ENCODE measurements at regions not wholly inside any gene's neighbourhood (a gene's known extent, or its start where the extent isn't known, plus 50 kb on each side); places are given as distances from the start of the nearest gene placed in this dataset.
A peak's percentile ranks its signal among the peaks of the same experiment; 100 is the strongest.

DNA sequence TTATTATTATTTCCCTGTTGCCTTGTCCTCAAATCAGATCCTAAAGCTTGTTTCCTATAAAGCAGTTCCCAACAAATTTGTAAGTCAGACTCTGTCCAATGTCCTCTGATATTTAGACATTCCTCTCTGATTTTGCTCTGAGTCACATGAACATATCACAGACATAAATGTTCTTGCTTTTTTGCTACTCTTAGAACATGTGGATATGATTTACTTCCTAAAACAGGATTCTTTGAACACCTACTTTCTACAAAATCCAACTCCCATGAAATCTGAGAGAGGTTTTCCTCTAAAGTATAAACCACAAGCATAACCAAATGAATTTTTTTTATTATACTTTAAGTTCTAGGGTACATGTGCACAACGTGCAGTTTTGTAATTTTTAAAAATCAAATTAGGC is 181.3 kb upstream of the SLC38A2 start (continued):
- no peak for TF ChIP-seq PBX3 (IDR thresholded peaks at IDR 0.05)

DNA sequence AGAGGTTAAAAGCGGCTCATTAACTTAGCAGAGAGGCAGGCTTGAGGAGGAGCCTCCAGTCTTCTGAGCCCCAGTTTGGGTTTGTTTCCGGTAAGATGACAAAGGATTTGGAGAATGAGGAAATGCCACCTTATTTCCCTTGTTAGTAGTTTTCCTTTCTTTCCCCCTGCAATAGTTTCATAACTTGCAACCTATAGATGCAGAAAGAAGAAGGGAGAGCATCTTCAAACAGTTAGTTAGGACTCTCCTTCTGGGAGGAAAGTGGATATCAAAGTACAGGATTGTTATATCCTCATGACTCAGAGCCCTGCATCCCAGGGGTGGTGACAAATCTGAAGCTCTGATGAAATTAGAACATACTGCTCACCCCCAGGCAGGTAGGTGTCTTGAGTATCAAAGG is 180.7 kb upstream of the SLC38A2 start:
- 58% methylated on average over 2 of the region's 2 CpGs for WGBS (ENCODE audit: missing lambda C conversion rate)
- Histone ChIP-seq H3K4me3 (no peak overlapping the region), H3K4me1 (peaks cover 74% of the 10 kb centered on the region), H3K9me3 (peaks cover 6% of the 10 kb centered on the region; the same call in 1 of the 3 replicates), H3K4me2 (peak overlapping the region; percentile 46), H3K27ac (peak overlapping the region; percentile 74 to 77)
- CTCF ChIA-PET, result interaction anchor here (0.6 kb wide), 1 partner anchor 56 kb away, joined by 3 read pairs; no protein-coding TSS in a partner anchor
- POLR2A ChIA-PET, result interaction anchor here (0.9 to 1.0 kb wide), 2 partner anchors 29 to 182 kb away, joined by 3 to 4 read pairs; no protein-coding TSS in a partner anchor
- FAIRE-seq (no peak), DNase-seq (ENCODE audit: low read depth in 1 of 2, low spot score in 1 of 2) (peak; percentile 52 to 75), ATAC-seq (peak; percentile 77 to 78; a peak in 5 of 6 replicates)
- TF ChIP-seq JUNB (IDR thresholded peaks at IDR 0.05), result peak; percentile 62
- no peak for TF ChIP-seq MYC (IDR thresholded peaks at IDR 0.05; ENCODE audit: borderline replicate concordance, low read length)
- peak in 1 of 2 experiments; percentile 45; a peak in 1 of 5 replicates for TF ChIP-seq JUN (IDR thresholded peaks at IDR 0.05)
- TF ChIP-seq, protein P1, sequence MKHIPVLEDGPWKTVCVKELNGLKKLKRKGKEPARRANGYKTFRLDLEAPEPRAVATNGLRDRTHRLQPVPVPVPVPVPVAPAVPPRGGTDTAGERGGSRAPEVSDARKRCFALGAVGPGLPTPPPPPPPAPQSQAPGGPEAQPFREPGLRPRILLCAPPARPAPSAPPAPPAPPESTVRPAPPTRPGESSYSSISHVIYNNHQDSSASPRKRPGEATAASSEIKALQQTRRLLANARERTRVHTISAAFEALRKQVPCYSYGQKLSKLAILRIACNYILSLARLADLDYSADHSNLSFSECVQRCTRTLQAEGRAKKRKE (CRISPR knock-in tag; IDR thresholded peaks at IDR 0.05; ENCODE audit: low read depth), result no peak
- no peak for TF ChIP-seq KDM5A (IDR thresholded peaks at IDR 0.05)
- TF ChIP-seq CEBPB (IDR thresholded peaks at IDR 0.05), result peak in 1 of 2 experiments; percentile 43; a peak in 1 of 4 replicates
- no peak for TF ChIP-seq HOXA7 (CRISPR knock-in tag; IDR thresholded peaks at IDR 0.05)
- no peak for TF ChIP-seq ESRRA (IDR thresholded peaks at IDR 0.05; ENCODE audit: borderline replicate concordance, low read length)
- TF ChIP-seq POLR2AphosphoS2 (conservative IDR thresholded peaks at IDR 0.05; ENCODE audit: low read length), result no peak
- TF ChIP-seq CHD4 (IDR thresholded peaks at IDR 0.05; ENCODE audit: borderline replicate concordance), result no peak
- TF ChIP-seq HOXB5 (CRISPR knock-in tag; IDR thresholded peaks at IDR 0.05), result no peak
- peak in 1 of 2 experiments; percentile 66; a peak in 2 of 5 replicates for TF ChIP-seq EP300 (IDR thresholded peaks at IDR 0.05)
- no peak for TF ChIP-seq RARB (CRISPR knock-in tag; IDR thresholded peaks at IDR 0.05)
- TF ChIP-seq ELK1 (IDR thresholded peaks at IDR 0.05; ENCODE audit: low read depth, low read length), result no peak
- no peak for TF ChIP-seq MAFK (IDR thresholded peaks at IDR 0.05; ENCODE audit: partially characterized antibody)
- peak; percentile 45; the same call in 1 of the 2 replicates for TF ChIP-seq FOSL2 (IDR thresholded peaks at IDR 0.05)
- TF ChIP-seq FOSL2 (CRISPR knock-in tag; IDR thresholded peaks at IDR 0.05), result peak; percentile 83
- TF ChIP-seq USF2 (IDR thresholded peaks at IDR 0.05), result no peak
- no peak for TF ChIP-seq HOXB13 (CRISPR knock-in tag; IDR thresholded peaks at IDR 0.05; ENCODE audit: low read depth)
- TF ChIP-seq GATA3 (IDR thresholded peaks at IDR 0.05; ENCODE audit: borderline replicate concordance), result no peak
- no peak for TF ChIP-seq HDAC2 (IDR thresholded peaks at IDR 0.05)
- TF ChIP-seq PBX3 (IDR thresholded peaks at IDR 0.05), result no peak

All from A549 (cell line).